Panc1 (cell line): ENCODE measurements at regions not wholly inside any gene's neighbourhood (a gene's known extent, or its start where the extent isn't known, plus 50 kb on each side); places are given as distances from the start of the nearest gene placed in this dataset.

Experiments used
- ATAC-seq: fragments of 200-7000 bp; cut with Tn5 transposase; 2 replicates; pipeline ENCODE4 v1.9.1; 2020; ENCODE audit warnings: mild to moderate bottlenecking, moderate library complexity
- BruUV-seq: library from RNA; stranded (reverse); fragments of 400-500 nt; replicated peaks from 2 replicates; lab custom pipeline; 2021; lab: Mats Ljungman, UMichigan
- CTCF ChIA-PET: fragments of 300-600 bp; sonication (Branson Sonifier 250); formaldehyde crosslinking; loops from one replicate; lab custom pipeline; 2022; ENCODE audit warnings: antibody characterized with exemption; lab: Charles Lee
- POLR2A ChIA-PET: fragments of 300-600 bp; sonication (Branson Sonifier 250); formaldehyde crosslinking; loops from one replicate; lab custom pipeline; 2022; ENCODE audit warnings: antibody characterized with exemption; lab: Charles Lee
- DNase-seq: peaks from one replicate; pipeline ENCODE4 v3.0.0-alpha.2; 2010; ENCODE audit warnings: low read depth, low spot score
- H3K27ac ChIP-seq: 2 replicates; pipeline ENCODE4 v1.5.1; 2011; ENCODE audit warnings: mild to moderate bottlenecking, low read length, inconsistent platforms
- H3K27me3 ChIP-seq: fragments of 200-500 bp; sonication (Bioruptor generic); 2 replicates; pipeline ENCODE4 v1.6.0; 2014; ENCODE audit warnings: low read length, inconsistent platforms; ENCODE audit not compliant: control insufficient read depth, insufficient read depth
- H3K36me3 ChIP-seq: fragments of 200-500 bp; sonication (Bioruptor generic); 2 replicates; pipeline ENCODE4 v1.5.1; 2014; ENCODE audit warnings: inconsistent platforms, mild to moderate bottlenecking, low read length, moderate library complexity; ENCODE audit not compliant: control insufficient read depth, insufficient read depth
- H3K4me1 ChIP-seq: 2 replicates; pipeline ENCODE4 v1.5.1; 2011; ENCODE audit warnings: inconsistent platforms, mild to moderate bottlenecking, low read length, moderate library complexity; ENCODE audit not compliant: control insufficient read depth, insufficient read depth
- H3K4me3 ChIP-seq, 2 experiments: 2 replicates each; pipeline ENCODE4 v1.5.1; 2011 to 2012; ENCODE audit warnings: low read depth in 2 of 2, low read length in 2 of 2, mild to moderate bottlenecking in 2 of 2, inconsistent platforms in 1 of 2, moderate library complexity in 1 of 2
- H3K9me3 ChIP-seq: fragments of 200-500 bp; sonication (Bioruptor generic); 2 replicates; pipeline ENCODE4 v1.5.1; 2014; ENCODE audit warnings: low read depth, mild to moderate bottlenecking, inconsistent platforms, low read length, moderate library complexity; ENCODE audit not compliant: control insufficient read depth, insufficient read depth
- CTCF ChIP-seq: fragments of 450-650 bp; IDR thresholded peaks from 2 replicates; pipeline ENCODE4 v1.5.1; 2017; ENCODE audit warnings: mild to moderate bottlenecking
- POLR2AphosphoS5 ChIP-seq: IDR thresholded peaks from 2 replicates; pipeline ENCODE4 v1.6.1; 2012; ENCODE audit warnings: mild to moderate bottlenecking, low read depth, low read length, moderate library complexity
- REST ChIP-seq, 2 experiments: IDR thresholded peaks; 2 replicates each; pipeline ENCODE4 v1.6.1; 2011 to 2012; ENCODE audit warnings: low read depth in 2 of 2, control low read depth in 1 of 2, low read length in 1 of 2, mild to moderate bottlenecking in 1 of 2, moderate library complexity in 1 of 2; ENCODE audit not compliant: insufficient read depth in 1 of 2
- SIN3A ChIP-seq: IDR thresholded peaks from 2 replicates; pipeline ENCODE4 v1.6.1; 2012; ENCODE audit warnings: low read depth, mild to moderate bottlenecking, low read length, moderate library complexity, borderline replicate concordance; ENCODE audit not compliant: insufficient read depth
- TCF7L2 ChIP-seq: IDR thresholded peaks from 2 replicates; pipeline ENCODE4 v1.6.1; 2011; ENCODE audit warnings: mild to moderate bottlenecking, low read depth, low read length, inconsistent platforms
- in situ Hi-C: cut with HindIII; loops from 2 replicates; pipeline ENCODE4 v1.10.0; 2016; ENCODE audit warnings: low sequenced_read_pairs, low pct_unique_long_range_greater_than_20kb
- intact Hi-C: fragments of 100-400 bp; cut with micrococcal nuclease; formaldehyde crosslinking; loops from one replicate; pipeline ENCODE4 v1.10.0; 2022; ENCODE audit not compliant: unreplicated experiment

- no peaks in the 10 kb centered on the region for H3K27me3 ChIP-seq
- TF ChIP-seq CTCF (no peak), TCF7L2 (no peak), POLR2AphosphoS5 (no peak), SIN3A (no peak), REST (IDR thresholded peaks at IDR 0.05; ENCODE audit: insufficient read depth in 1 of 2, low read depth in 2 of 2, low read length in 1 of 2) (no peak)
- intact Hi-C loops (no loop called here), in situ Hi-C loops (no loop called here)
- H3K4me3 ChIP-seq, result no peak overlapping the region
- H3K27ac ChIP-seq, result no peak overlapping the region
- ATAC-seq, result no peak
- BruUV-seq, result no TSS peak
- H3K4me1 ChIP-seq, result no peaks in the 10 kb centered on the region
- ChIA-PET POLR2A (no interaction called here), CTCF (no interaction called here)
- DNase-seq, result no peak
- H3K36me3 ChIP-seq, result no peaks in the 10 kb centered on the region
- H3K9me3 ChIP-seq, result no peaks in the 10 kb centered on the region
Measured at GRCh38 chr4:71133491-71133890, 140.0 kb downstream of the DCK start.

- Histone ChIP-seq H3K36me3 (no peaks in the 10 kb centered on the region), H3K27me3 (no peaks in the 10 kb centered on the region), H3K9me3 (no peaks in the 10 kb centered on the region), H3K4me3 (no peak overlapping the region), H3K4me1 (no peaks in the 10 kb centered on the region), H3K27ac (no peak overlapping the region)
- intact Hi-C loops (no loop called here), in situ Hi-C loops (no loop called here)
- TF ChIP-seq REST (IDR thresholded peaks at IDR 0.05; ENCODE audit: insufficient read depth in 1 of 2, low read depth in 2 of 2, low read length in 1 of 2) (no peak), POLR2AphosphoS5 (no peak), TCF7L2 (no peak), SIN3A (no peak), CTCF (no peak)
- no peak for ATAC-seq
- no TSS peak for BruUV-seq
- ChIA-PET POLR2A (no interaction called here), CTCF (no interaction called here)
- DNase-seq, result no peak
Measured at GRCh38 chr4:71136071-71136470, 142.6 kb downstream of the DCK start.
